ENCODE measurements at regions not wholly inside any gene's neighbourhood (a gene's known extent, or its start where the extent isn't known, plus 50 kb on each side); places are given as distances from the start of the nearest gene placed in this dataset.

DNA sequence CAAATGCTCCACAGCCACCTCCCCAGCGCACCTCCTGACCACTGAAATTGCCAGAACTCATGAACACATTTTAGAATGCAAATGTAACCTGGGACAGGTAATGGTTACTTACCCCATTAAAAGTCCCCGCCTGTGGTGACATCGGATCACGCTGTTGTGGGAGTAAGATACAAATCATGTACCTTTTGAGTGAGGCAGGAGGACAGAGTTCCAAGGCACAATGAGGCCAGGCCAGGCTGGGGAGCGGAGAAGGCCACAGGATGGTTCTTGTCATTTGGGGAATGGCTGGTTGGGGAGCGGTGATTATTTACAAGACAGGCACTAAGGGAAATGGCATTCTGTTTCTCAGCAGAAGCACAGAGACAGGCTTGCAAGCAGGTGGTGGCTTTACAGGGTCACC is 490.0 kb downstream of the EDEM1 start:
- no peak overlapping the region for H3K27ac ChIP-seq
- TF ChIP-seq POLR2A (IDR thresholded peaks at IDR 0.05) (no peak), POLR2AphosphoS5 (IDR thresholded peaks at IDR 0.05) (no peak)
- no peaks in the 10 kb centered on the region for H3K4me1 ChIP-seq
- no peaks in the 10 kb centered on the region for H3K9me3 ChIP-seq
- H3K4me3 ChIP-seq: no peak overlapping the region
- 77% methylated on average over 6 of the region's 6 CpGs for WGBS
- H3K36me3 ChIP-seq: no peaks in the 10 kb centered on the region
- DNase-seq (ENCODE audit: low spot score in 2 of 2): no peak
- no peaks in the 10 kb centered on the region for H3K27me3 ChIP-seq

DNA sequence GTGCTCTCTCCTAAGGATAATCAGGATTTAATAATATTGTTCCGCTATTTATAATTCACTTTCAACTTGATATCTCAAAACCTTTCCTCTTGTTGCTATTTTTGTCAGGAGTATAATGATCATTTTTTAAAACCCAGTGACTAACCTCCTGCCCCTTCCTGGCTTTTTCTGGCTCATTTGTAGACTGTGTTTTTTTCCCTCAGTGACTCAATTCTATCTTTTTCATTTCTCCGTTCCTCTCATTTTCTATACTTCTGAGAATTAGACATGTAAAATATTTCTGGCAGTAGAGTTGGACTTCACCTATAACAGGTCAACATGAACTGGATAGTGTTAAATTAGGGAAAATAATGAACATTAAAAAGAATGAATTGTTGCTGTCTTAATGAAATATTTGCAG is 490.7 kb downstream of the EDEM1 start:
- DNase-seq (ENCODE audit: low spot score in 2 of 2): no peak
- Histone ChIP-seq H3K27me3 (no peaks in the 10 kb centered on the region), H3K36me3 (no peaks in the 10 kb centered on the region), H3K4me1 (no peaks in the 10 kb centered on the region), H3K4me3 (no peak overlapping the region), H3K9me3 (no peaks in the 10 kb centered on the region), H3K27ac (no peak overlapping the region)
- 87% methylated on average over 2 of the region's 2 CpGs for WGBS
- TF ChIP-seq EP300 (IDR thresholded peaks at IDR 0.05) (no peak), POLR2AphosphoS5 (IDR thresholded peaks at IDR 0.05) (no peak), POLR2A (IDR thresholded peaks at IDR 0.05) (no peak)
- TF ChIP-seq, protein P1, sequence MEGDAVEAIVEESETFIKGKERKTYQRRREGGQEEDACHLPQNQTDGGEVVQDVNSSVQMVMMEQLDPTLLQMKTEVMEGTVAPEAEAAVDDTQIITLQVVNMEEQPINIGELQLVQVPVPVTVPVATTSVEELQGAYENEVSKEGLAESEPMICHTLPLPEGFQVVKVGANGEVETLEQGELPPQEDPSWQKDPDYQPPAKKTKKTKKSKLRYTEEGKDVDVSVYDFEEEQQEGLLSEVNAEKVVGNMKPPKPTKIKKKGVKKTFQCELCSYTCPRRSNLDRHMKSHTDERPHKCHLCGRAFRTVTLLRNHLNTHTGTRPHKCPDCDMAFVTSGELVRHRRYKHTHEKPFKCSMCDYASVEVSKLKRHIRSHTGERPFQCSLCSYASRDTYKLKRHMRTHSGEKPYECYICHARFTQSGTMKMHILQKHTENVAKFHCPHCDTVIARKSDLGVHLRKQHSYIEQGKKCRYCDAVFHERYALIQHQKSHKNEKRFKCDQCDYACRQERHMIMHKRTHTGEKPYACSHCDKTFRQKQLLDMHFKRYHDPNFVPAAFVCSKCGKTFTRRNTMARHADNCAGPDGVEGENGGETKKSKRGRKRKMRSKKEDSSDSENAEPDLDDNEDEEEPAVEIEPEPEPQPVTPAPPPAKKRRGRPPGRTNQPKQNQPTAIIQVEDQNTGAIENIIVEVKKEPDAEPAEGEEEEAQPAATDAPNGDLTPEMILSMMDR (IDR thresholded peaks at IDR 0.05): no peak

DNA sequence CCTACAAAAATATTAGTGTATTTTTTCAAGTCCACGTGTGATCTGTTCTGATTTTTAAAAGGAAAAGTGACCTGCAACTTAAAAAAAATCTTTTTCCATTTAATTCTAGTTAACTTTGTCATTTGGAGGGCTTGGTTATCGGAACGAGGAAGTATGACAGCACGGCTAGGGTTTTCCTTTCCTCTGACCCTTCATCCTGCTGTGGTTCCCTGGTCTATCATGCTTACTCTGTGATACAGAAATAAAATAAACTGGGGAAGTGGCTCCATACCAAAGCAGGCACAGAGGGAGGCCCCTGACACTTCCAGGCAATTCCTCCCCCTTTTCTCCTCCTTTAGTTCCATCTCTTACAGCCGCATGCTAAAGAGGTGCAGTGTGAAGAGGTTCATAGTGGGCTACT is 491.3 kb downstream of the EDEM1 start:
- H3K27ac ChIP-seq: no peak overlapping the region
- WGBS: 88% methylated on average over 5 of the region's 5 CpGs
- no peaks in the 10 kb centered on the region for H3K27me3 ChIP-seq
- no peak overlapping the region for H3K4me3 ChIP-seq
- no peak for TF ChIP-seq EP300 (IDR thresholded peaks at IDR 0.05)
- TF ChIP-seq, protein P1 (IDR thresholded peaks at IDR 0.05): no peak
- TF ChIP-seq POLR2AphosphoS5 (IDR thresholded peaks at IDR 0.05): no peak
- no peak for TF ChIP-seq POLR2A (IDR thresholded peaks at IDR 0.05)
- no peaks in the 10 kb centered on the region for H3K9me3 ChIP-seq
- no peaks in the 10 kb centered on the region for H3K36me3 ChIP-seq
- no peak for DNase-seq (ENCODE audit: low spot score in 2 of 2)
- no peaks in the 10 kb centered on the region for H3K4me1 ChIP-seq

DNA sequence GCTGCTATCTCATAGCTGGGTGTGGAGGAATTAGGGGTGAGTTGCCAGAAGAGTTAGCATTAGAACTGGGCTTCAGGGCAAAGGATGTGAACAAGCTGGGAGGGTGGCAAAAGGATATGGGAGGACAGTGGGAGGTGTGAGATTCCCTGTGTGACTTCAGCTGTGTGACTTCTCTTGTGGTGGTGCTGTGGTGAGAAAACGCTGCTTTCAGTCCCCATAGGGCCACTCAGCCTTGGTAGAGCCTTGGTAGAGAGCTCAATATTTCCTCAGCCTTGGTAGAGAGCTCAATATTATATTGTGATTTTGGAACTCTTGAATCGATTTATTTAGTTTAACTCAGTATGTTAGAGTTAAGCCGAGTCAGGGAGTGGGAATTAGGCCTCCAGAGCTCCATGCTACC is 499.7 kb downstream of the EDEM1 start:
- H3K36me3 ChIP-seq: no peaks in the 10 kb centered on the region
- DNase-seq (ENCODE audit: low spot score in 2 of 2): no peak
- H3K4me1 ChIP-seq: no peaks in the 10 kb centered on the region
- no peaks in the 10 kb centered on the region for H3K27me3 ChIP-seq
- no peak overlapping the region for H3K4me3 ChIP-seq
- peaks cover 4% of the 10 kb centered on the region for H3K9me3 ChIP-seq
- TF ChIP-seq POLR2A (IDR thresholded peaks at IDR 0.05) (no peak), POLR2AphosphoS5 (IDR thresholded peaks at IDR 0.05) (no peak), EP300 (IDR thresholded peaks at IDR 0.05) (no peak)
- TF ChIP-seq, protein P1 (IDR thresholded peaks at IDR 0.05): no peak
- 73% methylated on average over 3 of the region's 3 CpGs for WGBS
- no peak overlapping the region for H3K27ac ChIP-seq

DNA sequence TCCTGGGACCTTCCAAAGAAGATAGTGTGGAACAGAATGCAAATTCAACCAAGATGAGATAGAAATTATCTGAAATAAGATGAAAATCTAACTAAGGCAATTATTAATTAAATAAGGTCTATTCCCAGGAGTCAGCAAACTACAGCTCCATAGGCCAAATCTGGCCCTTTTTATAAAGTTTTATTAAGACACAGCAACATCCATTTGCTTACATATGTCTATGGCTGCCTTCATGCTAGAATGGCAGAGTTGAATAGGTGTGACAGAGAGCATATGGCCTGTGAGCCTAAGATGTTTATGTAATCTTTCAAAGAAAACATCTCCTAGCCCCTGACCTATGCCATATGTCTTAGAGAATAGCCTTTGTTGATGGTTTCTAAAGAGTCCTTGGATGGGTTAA is 503.0 kb downstream of the EDEM1 start:
- H3K27me3 ChIP-seq: no peaks in the 10 kb centered on the region
- TF ChIP-seq POLR2A (IDR thresholded peaks at IDR 0.05) (no peak), POLR2AphosphoS5 (IDR thresholded peaks at IDR 0.05) (no peak), EP300 (IDR thresholded peaks at IDR 0.05) (no peak)
- TF ChIP-seq, protein P1 (IDR thresholded peaks at IDR 0.05): no peak
- no peaks in the 10 kb centered on the region for H3K4me1 ChIP-seq
- peaks cover 9% of the 10 kb centered on the region for H3K9me3 ChIP-seq
- H3K27ac ChIP-seq: no peak overlapping the region
- H3K4me3 ChIP-seq: no peak overlapping the region
- DNase-seq (ENCODE audit: low spot score in 2 of 2): no peak
- no peaks in the 10 kb centered on the region for H3K36me3 ChIP-seq

DNA sequence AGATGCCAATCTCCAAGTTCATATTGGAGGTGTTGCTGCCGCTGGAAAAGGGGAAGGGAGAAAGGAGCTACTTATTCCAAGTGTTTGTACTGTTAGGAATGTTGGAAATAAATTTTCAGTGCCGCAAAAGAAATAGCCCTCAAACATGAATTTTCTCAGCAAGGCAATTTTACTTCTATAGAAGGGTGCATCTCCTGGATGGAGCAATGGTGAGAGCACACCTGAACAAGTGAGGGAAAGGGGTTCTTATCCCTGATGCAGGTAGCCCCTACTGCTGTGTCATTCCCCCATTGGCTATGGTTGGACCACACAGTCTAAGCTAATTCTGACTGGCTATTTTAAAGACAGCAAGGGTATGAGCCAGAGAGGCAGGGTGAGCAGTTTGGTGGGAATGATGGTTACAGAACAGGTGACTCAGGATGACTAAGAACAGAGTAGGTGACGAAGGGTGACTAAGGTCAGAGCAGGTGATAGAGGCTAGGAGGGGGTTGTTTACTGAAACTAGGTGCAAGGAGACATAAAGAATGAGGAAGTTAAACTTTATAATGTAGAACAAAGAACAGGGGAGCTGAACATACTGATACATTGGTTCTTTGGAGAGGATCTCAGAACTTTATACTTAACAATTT is 503.5 kb downstream of the EDEM1 start:
- Histone ChIP-seq H3K4me1 (no peaks in the 10 kb centered on the region), H3K27me3 (no peaks in the 10 kb centered on the region), H3K4me3 (no peak overlapping the region), H3K36me3 (no peaks in the 10 kb centered on the region), H3K27ac (no peak overlapping the region), H3K9me3 (peaks cover 9% of the 10 kb centered on the region)
- 71% methylated on average over 3 of the region's 3 CpGs for WGBS
- TF ChIP-seq POLR2A (IDR thresholded peaks at IDR 0.05) (no peak), POLR2AphosphoS5 (IDR thresholded peaks at IDR 0.05) (no peak), EP300 (IDR thresholded peaks at IDR 0.05) (no peak)
- TF ChIP-seq, protein P1 (IDR thresholded peaks at IDR 0.05): no peak
- DNase-seq (ENCODE audit: low spot score in 2 of 2): no peak
